Tibial nerve (tissue), 4 donors: ENCODE measurements at regions not wholly inside any gene's neighbourhood (a gene's known extent, or its start where the extent isn't known, plus 50 kb on each side); places are given as distances from the start of the nearest gene placed in this dataset.

Experiments used
- EP300 ChIP-seq, 2 donors: sonication (generic); formaldehyde crosslinking; IDR thresholded peaks; one replicate each; pipeline ENCODE4 v1.6.1; 2017; ENCODE audit warnings: antibody characterized with exemption in 2 of 2, mild to moderate bottlenecking in 1 of 2
- POLR2A ChIP-seq, 2 donors: fragments of 450-650 bp; IDR thresholded peaks; one replicate each; pipeline ENCODE4 v1.6.1; 2017; ENCODE audit warnings: antibody characterized with exemption in 2 of 2, mild to moderate bottlenecking in 2 of 2, moderate library complexity in 2 of 2
- TF ChIP-seq, protein P1 (sequence below), 5 experiments: fragments of 200-600 bp in 3 of 5; fragments of 450-650 bp in 2 of 5; sonication (generic) in 3 of 5; IDR thresholded peaks; one replicate each; pipeline ENCODE4 v1.5.1; 2016 to 2019; ENCODE audit warnings: antibody characterized with exemption in 5 of 5, mild to moderate bottlenecking in 3 of 5, moderate library complexity in 2 of 5

DNA sequence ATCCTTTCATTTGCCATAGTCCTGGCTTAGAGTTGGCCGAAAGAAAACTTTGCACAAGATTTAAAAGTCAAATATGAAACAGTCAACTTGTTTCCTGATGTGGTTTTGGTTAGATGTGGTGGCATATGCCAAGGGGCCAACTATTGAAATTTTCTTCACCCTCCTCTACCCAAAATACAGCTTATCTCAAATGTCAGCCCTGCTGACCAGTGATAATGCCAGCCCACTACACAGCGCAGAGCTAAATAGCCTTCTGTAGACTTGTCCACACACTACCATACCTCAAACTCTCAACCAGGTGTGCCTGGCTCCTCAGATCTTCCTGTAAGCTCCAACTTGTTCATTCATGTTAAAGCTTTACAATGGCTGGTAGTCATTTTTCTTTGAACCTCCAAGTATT lies 368.5 kb upstream of the STAC start:
- TF ChIP-seq POLR2A (IDR thresholded peaks at IDR 0.05) (no peak), EP300 (IDR thresholded peaks at IDR 0.05) (no peak)
- TF ChIP-seq, protein P1, sequence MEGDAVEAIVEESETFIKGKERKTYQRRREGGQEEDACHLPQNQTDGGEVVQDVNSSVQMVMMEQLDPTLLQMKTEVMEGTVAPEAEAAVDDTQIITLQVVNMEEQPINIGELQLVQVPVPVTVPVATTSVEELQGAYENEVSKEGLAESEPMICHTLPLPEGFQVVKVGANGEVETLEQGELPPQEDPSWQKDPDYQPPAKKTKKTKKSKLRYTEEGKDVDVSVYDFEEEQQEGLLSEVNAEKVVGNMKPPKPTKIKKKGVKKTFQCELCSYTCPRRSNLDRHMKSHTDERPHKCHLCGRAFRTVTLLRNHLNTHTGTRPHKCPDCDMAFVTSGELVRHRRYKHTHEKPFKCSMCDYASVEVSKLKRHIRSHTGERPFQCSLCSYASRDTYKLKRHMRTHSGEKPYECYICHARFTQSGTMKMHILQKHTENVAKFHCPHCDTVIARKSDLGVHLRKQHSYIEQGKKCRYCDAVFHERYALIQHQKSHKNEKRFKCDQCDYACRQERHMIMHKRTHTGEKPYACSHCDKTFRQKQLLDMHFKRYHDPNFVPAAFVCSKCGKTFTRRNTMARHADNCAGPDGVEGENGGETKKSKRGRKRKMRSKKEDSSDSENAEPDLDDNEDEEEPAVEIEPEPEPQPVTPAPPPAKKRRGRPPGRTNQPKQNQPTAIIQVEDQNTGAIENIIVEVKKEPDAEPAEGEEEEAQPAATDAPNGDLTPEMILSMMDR (IDR thresholded peaks at IDR 0.05) = no peak
